NCI-H1436 treated with DMSO at 0.1 percent for 48 hours (cell line): ENCODE measurements at regions not wholly inside any gene's neighbourhood (a gene's known extent, or its start where the extent isn't known, plus 50 kb on each side); places are given as distances from the start of the nearest gene placed in this dataset.

Experiments
- DNase-seq: peaks from one replicate; lab custom pipeline; 2025; lab: John Stamatoyannopoulos, UW

DNA sequence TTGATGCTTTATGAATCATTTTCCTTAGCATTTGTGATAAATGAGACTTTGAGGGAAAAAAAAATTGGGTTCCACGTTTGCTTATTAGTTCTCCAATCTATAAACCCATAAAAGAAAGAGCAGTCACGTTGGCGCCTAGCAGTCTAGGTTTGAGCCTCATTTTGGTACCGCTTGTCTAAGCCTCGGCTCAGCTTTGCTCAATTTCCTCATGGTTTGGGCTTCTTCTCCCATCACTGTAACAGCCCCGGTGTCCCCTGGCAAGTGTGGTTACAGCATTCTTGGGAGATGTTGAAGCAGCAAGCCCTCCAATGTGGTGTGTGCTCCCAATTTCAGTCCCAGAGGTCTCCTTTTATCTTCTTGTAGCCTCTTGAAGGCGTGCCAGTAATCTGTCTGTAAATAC is 578.4 kb downstream of the CDK5RAP2 start:
- DNase-seq = no peak

DNA sequence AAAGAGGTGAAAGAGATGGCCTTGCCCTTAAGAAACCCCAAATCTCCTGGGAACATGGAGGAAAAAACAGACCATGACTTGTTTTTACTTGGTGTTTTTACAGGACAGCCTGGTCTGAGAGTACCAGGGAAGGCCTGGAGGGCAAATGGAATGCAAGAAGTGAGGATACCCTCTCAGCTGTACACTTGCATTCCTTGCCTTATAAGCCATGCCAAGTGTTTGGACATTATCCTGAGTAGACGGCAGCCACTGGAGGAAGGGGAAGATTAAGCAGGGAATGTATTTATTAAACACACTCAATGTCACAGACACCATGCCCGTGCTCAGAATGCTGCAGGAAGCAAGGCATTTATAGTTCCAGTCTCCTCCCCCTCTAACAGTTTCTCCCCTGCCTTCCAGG is 581.4 kb downstream of the CDK5RAP2 start:
- no peak for DNase-seq

- DNase-seq = no peak
Measured at GRCh38 chr9:119991797-119992196, 588.2 kb downstream of the CDK5RAP2 start.

DNA sequence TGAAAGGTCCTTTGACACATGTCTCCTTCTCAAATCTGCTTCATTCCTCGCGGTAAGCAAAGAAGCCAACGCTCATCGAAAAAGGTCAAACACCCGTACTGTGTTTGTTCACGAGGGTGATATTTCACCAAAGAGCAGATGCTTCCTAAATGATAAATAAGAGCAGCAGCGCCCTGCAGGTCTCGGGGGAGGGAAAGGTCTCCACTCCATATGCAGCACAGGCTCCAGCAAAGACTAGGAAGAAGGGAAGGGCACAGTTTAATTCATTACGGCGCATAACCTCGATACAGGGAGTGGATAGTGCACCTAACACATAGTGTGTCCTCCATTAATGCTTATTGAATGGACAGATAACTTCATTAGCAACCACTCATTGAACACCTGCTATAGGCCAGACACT is 593.3 kb downstream of the CDK5RAP2 start:
- DNase-seq = no peak

GRCh38 chr9:119986205-119986604 is 593.8 kb downstream of the CDK5RAP2 start:
- no peak for DNase-seq

GRCh38 chr9:119974026-119974425 is 604.8 kb upstream of the BRINP1 start:
- no peak for DNase-seq

GRCh38 chr9:119968836-119969707 is 599.8 kb upstream of the BRINP1 start:
- DNase-seq = no peak

DNA sequence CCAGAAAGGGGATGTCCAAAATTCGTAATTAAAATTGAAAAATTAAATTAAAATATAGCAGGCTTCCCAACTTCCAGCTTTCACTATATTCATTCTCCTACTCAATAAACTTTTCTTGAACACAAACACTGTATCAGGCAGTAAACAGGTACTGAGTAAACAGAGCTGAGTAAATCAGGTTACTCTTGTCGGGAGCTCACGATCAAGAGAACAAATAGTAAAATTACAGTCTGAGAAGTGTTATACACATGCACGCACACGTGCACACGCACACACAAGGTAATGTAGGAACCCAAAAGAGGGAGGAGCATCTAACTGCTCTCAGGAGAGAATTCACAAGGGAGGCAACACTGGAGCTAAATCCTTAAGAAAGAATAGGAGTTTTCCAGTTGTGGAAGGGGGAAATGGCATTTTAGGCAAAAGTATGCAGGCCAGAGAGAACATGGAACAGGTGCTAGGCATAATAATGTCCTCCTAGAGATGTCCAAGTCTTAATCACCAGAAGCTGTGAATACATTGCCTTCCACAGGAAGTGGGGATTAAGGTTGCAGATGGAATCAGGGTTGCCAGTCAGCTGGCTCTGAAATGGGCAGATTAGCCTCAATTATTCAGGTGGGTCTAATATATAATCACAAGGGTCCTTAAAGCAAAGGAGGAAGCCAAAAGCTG is 598.8 kb upstream of the BRINP1 start:
- no peak for DNase-seq

GRCh38 chr9:119963798-119964372 is 594.6 kb upstream of the BRINP1 start:
- no peak for DNase-seq

- DNase-seq = no peak
Measured at GRCh38 chr9:119963258-119963797, 594.1 kb upstream of the BRINP1 start.

DNA sequence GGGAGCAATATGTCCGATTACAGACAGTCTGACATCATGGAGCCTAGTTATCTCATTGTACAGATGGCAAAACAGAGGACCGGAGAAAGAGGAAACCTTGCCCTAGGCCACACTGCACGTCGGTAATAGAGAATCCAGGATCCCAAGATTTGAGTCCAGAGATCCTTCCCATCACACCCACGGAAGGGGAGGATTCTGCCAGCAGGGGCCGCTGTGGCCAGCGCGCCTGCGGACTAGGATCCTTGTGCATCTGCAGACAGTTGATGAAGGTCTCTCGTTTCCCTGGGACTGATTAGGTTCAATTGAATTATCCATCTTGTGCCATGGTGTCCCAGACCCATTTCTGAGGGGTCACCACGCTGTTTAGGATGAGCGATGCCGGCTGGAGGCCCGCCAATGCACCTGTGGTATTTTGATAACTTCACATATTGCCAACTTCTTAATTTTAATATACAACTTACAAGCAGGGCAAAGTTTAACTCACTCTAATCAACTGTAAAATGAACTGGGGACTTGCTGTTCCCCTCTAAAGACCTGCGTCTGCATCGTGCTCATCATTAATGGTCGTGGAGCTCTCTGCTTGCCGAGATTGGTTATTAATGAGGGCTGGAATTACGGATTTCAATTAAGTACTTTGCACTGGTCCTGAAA is 592.7 kb upstream of the BRINP1 start:
- DNase-seq = no peak

DNA sequence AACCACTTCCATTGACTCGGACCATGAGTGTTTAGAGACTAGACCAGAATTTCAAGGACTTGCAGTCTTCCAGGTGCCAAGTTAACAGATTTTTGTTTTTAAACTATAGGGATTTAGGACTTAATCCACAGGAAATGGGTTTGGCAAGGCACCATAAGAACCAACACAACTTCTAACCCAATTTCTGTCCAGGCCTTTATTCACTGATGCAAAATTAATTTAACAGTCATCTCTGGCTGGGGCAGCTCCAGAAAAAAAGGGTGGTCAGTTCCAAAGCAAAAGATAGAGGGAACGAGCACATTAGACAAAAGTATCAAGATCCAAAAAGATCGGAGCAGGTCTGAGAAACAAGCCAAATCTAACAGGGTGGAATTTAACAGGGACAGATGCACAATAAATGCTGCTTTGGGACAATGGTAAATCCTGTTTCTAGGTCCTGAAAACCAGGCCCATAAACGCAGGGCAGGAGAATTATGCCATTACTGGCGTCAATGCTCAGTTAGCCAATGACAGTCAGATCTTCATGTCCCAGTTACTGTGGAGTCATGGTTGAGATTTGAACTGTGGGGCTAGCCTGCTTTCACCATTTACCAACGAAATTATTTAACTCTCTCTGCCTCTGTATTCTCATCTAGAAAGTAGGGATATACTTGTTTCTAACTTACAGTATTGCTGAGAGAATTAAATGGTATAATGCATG is 590.8 kb upstream of the BRINP1 start:
- no peak for DNase-seq

DNA sequence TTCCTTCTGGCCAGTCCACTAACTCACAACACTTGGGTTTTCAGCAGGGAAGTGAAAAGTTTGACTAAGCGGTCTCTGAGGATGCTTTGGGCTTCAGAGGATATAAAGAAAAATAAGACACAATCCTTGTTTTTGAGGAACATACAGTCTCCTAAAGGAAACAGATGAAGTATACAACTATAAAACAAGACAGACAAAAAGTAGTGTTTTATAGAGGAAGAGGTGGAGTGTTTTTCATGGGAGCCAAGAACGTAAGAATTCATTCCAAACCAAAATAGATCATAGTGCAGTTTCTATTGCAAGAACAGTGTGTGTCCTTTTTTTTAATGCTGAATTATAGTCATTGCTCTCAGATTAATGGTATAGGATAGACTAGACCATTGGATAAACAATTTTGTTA is 586.9 kb upstream of the BRINP1 start:
- DNase-seq = no peak

GRCh38 chr9:119955276-119955675 is 586.0 kb upstream of the BRINP1 start:
- no peak for DNase-seq

- no peak for DNase-seq
Measured at GRCh38 chr9:119951591-119951990, 582.4 kb upstream of the BRINP1 start.

DNA sequence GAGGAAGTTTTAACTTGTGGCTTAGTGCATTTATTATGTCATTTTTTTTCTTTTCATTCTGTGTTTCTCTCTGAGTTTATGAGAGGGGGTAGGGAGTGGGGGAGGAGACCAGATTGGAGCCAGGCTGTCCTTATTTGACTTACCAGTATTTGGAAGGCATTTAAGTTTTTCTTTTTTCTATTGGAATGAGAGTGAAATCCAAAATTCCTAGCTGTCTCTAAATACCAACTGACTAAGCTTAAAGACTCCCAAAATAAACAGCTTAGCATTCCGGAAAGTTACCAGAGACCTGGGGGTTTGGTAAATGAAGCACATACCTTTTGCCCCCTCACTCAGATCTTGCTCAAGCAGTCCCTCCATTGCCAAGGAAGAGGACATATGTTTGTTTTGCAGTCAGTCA is 581.9 kb upstream of the BRINP1 start:
- DNase-seq = no peak

DNA sequence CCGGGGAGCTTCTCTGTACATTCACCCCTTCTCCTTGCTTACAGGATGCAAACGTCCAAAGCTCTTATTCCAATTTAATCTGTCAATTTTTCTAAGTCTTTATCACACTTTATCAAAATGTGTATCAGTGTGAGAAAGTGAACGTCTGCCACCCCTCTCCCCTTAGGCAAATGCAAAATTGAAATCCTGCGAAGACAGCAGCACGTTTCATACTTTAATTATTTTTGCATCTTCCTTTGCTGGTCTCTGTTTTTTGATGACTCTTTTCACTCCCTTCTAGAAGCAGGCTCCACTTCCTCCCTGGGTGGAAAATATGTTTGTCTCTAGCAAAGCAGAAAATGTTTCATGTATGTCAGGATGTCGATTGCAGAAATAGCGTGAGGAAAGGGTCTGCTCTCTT is 576.5 kb upstream of the BRINP1 start:
- no peak for DNase-seq

DNA sequence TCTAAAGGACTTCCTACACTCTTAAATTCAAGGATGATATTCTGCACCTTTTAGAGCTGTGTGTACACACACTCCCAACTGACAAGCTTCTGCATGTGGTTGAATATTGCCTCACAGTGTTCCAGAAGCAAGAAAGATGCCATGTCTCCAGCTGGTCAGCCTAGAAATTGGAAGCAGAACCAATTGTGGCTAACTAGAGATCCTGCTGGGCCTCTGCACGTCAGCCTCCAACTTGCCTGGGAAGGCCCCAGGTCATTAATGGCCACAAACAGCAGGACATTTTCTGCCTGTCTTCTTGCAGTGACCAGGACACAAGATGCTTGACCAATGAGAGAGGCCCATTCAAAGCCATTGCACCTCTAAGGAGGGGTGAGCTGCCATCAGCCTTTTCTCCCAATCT is 571.9 kb upstream of the BRINP1 start:
- no peak for DNase-seq

GRCh38 chr9:119938871-119939270 is 569.6 kb upstream of the BRINP1 start:
- no peak for DNase-seq

DNA sequence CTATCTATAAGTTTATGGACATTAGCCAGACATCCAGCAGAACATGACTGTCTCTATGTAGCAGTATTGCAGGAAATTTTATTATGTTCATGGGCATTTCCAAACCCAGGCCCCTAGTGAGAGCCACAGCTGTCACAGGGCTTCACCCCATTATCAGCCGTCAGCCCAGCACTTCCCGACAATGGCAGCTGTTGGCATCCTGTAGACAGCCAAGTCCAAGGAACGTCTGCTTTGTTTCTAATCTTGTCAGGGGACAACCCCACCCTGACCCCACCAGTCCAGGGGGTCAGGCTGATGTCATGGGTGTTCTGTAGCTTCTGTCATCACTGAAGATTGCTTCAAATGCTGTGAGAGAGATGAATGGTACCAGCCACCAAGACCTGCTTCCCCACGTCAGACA is 565.3 kb upstream of the BRINP1 start:
- no peak for DNase-seq

DNA sequence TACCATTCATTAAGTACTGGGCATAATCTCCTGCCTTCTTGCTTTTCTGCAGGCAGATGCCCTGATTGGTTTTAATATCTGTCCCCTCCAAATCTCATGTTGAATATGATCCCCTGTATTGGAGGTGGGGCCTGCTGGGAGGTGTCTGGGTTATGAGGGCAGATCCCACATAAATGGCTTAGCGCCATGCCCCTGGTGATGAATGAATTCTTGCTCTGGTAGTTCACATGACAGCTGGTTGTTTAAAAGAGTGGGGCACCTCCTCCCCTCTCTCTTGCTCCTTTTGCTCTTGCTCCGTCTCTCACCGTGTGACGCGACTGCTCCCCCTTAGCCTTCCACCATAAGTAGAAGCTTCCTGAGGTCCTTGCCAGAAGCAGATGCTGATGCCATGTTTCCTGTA is 564.0 kb upstream of the BRINP1 start:
- DNase-seq = no peak

- no peak for DNase-seq
Measured at GRCh38 chr9:119924736-119925135, 555.5 kb upstream of the BRINP1 start.
